Testis (tissue), 2 donors: ENCODE measurements at regions not wholly inside any gene's neighbourhood (a gene's known extent, or its start where the extent isn't known, plus 50 kb on each side); places are given as distances from the start of the nearest gene placed in this dataset.

Experiments
- DNase-seq: peaks from one replicate; pipeline ENCODE4 v3.0.0-alpha.2; 2019
- H3K27ac ChIP-seq, 2 donors: fragments of 200-600 bp; sonication (generic); one replicate each; pipeline ENCODE4 v1.5.1; 2019
- H3K27me3 ChIP-seq: fragments of 200-600 bp; sonication (generic); one replicate; pipeline ENCODE4 v1.5.1; 2019
- H3K36me3 ChIP-seq: fragments of 200-600 bp; sonication (generic); one replicate; pipeline ENCODE4 v1.5.1; 2017; ENCODE audit warnings: low read depth; ENCODE audit errors: missing control alignments
- H3K4me1 ChIP-seq: fragments of 200-600 bp; sonication (generic); one replicate; pipeline ENCODE4 v1.5.1; 2019
- H3K4me3 ChIP-seq, 2 donors: fragments of 200-600 bp; sonication (generic); one replicate each; pipeline ENCODE4 v1.5.1; 2017 to 2019
- H3K9me3 ChIP-seq: fragments of 200-600 bp; sonication (generic); one replicate; pipeline ENCODE4 v1.5.1; 2017
- POLR2A ChIP-seq: fragments of 450-650 bp; IDR thresholded peaks from one replicate; pipeline ENCODE4 v1.6.1; 2017; ENCODE audit warnings: antibody characterized with exemption, mild to moderate bottlenecking, moderate library complexity
- WGBS, 2 donors: methylation state at CpG; one replicate each; pipeline ENCODE4 v1.1.5; 2018; 5-methylcytosine and 5-hydroxymethylcytosine counted together
- intact Hi-C: fragments of 100-400 bp; cut with DNase I; formaldehyde crosslinking; loops from one replicate; pipeline ENCODE4 v1.15.1; 2023; ENCODE audit warnings: low total_unique reads
- TF ChIP-seq, protein P1 (sequence below), 3 experiments: fragments of 450-650 bp in 2 of 3; fragments of 200-600 bp in 1 of 3; sonication (generic) in 1 of 3; IDR thresholded peaks; one replicate each; pipeline ENCODE4 v1.5.1; 2016 to 2019; ENCODE audit warnings: antibody characterized with exemption in 3 of 3, mild to moderate bottlenecking in 2 of 3, moderate library complexity in 1 of 3

DNA sequence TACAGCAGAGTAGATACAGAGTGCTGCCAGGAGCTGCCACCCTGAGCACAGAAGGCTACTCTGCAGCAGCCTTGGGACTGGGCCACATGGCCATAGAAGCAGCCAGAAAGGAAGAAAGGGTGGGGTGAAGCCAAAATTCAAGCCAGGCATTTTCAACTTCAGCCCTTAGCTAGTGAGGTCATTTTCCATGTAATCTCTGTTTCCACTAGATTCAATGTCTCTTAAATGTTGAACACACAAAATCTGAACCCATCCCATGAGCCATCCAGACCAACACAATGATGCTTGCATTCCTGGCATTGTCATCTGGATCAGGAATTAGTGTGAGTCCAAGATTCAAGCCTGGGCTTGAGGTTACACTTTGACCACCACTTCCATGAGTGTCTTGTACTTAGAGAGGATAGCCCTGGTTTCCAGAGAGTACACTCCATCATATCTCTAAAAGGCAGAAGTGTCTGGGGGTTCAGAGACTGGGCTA is 243.6 kb downstream of the OSR1 start:
- DNase-seq: no peak
- Histone ChIP-seq H3K9me3 (no peaks in the 10 kb centered on the region), H3K36me3 (no peaks in the 10 kb centered on the region), H3K27me3 (no peaks in the 10 kb centered on the region), H3K27ac (no peak overlapping the region), H3K4me3 (no peak overlapping the region), H3K4me1 (peaks cover 3% of the 10 kb centered on the region)
- intact Hi-C loops: no loop called here
- no peak for TF ChIP-seq POLR2A
- TF ChIP-seq, protein P1, sequence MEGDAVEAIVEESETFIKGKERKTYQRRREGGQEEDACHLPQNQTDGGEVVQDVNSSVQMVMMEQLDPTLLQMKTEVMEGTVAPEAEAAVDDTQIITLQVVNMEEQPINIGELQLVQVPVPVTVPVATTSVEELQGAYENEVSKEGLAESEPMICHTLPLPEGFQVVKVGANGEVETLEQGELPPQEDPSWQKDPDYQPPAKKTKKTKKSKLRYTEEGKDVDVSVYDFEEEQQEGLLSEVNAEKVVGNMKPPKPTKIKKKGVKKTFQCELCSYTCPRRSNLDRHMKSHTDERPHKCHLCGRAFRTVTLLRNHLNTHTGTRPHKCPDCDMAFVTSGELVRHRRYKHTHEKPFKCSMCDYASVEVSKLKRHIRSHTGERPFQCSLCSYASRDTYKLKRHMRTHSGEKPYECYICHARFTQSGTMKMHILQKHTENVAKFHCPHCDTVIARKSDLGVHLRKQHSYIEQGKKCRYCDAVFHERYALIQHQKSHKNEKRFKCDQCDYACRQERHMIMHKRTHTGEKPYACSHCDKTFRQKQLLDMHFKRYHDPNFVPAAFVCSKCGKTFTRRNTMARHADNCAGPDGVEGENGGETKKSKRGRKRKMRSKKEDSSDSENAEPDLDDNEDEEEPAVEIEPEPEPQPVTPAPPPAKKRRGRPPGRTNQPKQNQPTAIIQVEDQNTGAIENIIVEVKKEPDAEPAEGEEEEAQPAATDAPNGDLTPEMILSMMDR (IDR thresholded peaks at IDR 0.05): no peak

DNA sequence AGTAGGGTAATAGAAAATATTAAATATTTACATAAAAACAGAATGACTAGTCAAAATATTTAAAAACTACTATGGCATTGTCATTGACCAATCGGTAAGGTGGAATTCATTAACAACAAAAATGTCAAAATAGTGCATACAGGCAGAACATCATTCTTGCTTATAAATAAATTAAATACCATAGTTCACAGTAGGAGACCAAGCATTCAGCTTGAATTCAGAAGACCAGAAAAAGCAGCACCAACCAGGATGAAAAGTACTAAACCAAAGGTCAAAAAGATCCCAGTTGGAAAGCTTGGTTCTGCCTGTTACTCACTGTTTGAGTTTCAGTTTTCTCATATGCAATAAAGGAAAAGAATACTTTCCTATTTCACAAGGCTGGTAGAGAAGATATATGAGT is 244.3 kb downstream of the OSR1 start:
- TF ChIP-seq, protein P1 (IDR thresholded peaks at IDR 0.05): no peak
- TF ChIP-seq POLR2A: no peak
- Histone ChIP-seq H3K4me1 (no peaks in the 10 kb centered on the region), H3K27me3 (no peaks in the 10 kb centered on the region), H3K36me3 (no peaks in the 10 kb centered on the region), H3K4me3 (no peak overlapping the region), H3K9me3 (no peaks in the 10 kb centered on the region), H3K27ac (no peak overlapping the region)
- 89 to 92% methylated on average over 1 of the region's 1 CpG for WGBS, 2 donors
- intact Hi-C loops: no loop called here
- DNase-seq: no peak

DNA sequence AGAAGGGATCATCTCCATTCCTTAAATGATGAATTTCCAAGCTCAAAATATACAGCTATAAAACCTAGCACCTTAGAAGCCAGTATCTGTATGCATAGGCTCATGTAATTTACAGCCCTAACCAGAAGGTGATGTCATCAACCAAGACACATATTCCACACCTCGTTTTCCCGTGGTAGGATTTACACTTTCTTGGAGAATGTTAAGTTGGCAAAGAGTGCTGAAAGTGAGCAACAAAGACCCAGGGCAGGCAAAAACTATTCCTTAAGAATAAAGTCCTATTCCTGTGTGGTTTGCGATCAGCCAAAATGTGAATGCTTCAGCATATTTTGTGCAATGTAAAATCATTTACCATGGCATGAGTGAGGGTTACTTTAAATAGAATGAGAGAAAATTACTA is 247.1 kb downstream of the OSR1 start:
- WGBS, 2 donors: 82 to 87% methylated on average over 3 of the region's 3 CpGs
- no peak for DNase-seq
- Histone ChIP-seq H3K36me3 (no peaks in the 10 kb centered on the region), H3K4me3 (no peak overlapping the region), H3K27me3 (no peaks in the 10 kb centered on the region), H3K9me3 (no peaks in the 10 kb centered on the region), H3K4me1 (peaks cover 5% of the 10 kb centered on the region), H3K27ac (no peak overlapping the region)
- intact Hi-C loops: no loop called here
- TF ChIP-seq POLR2A: no peak
- TF ChIP-seq, protein P1 (IDR thresholded peaks at IDR 0.05): no peak

- DNase-seq: no peak
- WGBS, 2 donors: 83 to 91% methylated on average over 5 of the region's 5 CpGs
Observed at GRCh38 chr2:19109518-19109917, 248.9 kb downstream of the OSR1 start.

DNA sequence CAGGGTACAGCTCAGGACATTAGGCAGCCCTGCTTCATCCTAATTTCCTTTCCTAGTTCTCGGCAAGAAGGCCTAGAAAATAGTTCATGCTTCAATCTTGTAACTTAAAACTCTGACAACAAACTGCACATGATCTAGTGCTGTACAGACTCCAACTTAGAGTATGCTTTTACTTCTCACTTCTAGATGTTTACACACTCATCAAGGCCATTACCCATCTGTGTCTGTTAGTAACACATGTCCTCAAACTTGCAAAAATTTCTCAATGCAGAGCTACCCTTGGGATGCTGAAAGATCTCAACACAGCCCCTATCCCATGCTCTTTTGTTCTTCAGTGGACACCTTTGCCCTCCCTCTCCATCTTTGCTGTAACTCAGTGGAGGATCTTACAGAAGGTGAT is 252.0 kb downstream of the OSR1 start:
- intact Hi-C loops: no loop called here
- Histone ChIP-seq H3K4me1 (peaks cover 5% of the 10 kb centered on the region), H3K9me3 (no peaks in the 10 kb centered on the region), H3K4me3 (no peak overlapping the region), H3K27ac (no peak overlapping the region), H3K27me3 (no peaks in the 10 kb centered on the region), H3K36me3 (no peaks in the 10 kb centered on the region)
- no peak for DNase-seq
- 87 to 94% methylated on average over 1 of the region's 1 CpG for WGBS, 2 donors
- TF ChIP-seq POLR2A: no peak
- TF ChIP-seq, protein P1 (IDR thresholded peaks at IDR 0.05): no peak

More at GRCh38 chr2:19109518-19109917, 248.9 kb downstream of the OSR1 start:
- H3K36me3 ChIP-seq: no peaks in the 10 kb centered on the region
- intact Hi-C loops: no loop called here
- peaks cover 5% of the 10 kb centered on the region for H3K4me1 ChIP-seq
- H3K4me3 ChIP-seq: no peak overlapping the region
- H3K9me3 ChIP-seq: no peaks in the 10 kb centered on the region
- H3K27me3 ChIP-seq: no peaks in the 10 kb centered on the region
- TF ChIP-seq POLR2A: no peak
- TF ChIP-seq, protein P1 (IDR thresholded peaks at IDR 0.05): no peak
- no peak overlapping the region for H3K27ac ChIP-seq
